Duodenal mucosa (tissue), 2 donors: ENCODE measurements at regions not wholly inside any gene's neighbourhood (a gene's known extent, or its start where the extent isn't known, plus 50 kb on each side); places are given as distances from the start of the nearest gene placed in this dataset.

Source experiments
- H3K27ac ChIP-seq: one replicate; pipeline ENCODE4 v1.7.0; 2013; ENCODE audit warnings: low read depth, low read length
- H3K27me3 ChIP-seq, 2 donors: one replicate each; pipeline ENCODE4 v1.7.0; 2013; ENCODE audit warnings: low read length in 2 of 2, control low read depth in 1 of 2; ENCODE audit not compliant: insufficient read depth in 2 of 2, control insufficient read depth in 1 of 2
- H3K36me3 ChIP-seq, 2 donors: one replicate each; pipeline ENCODE4 v1.7.0; 2013; ENCODE audit warnings: low read length in 2 of 2, control low read depth in 1 of 2; ENCODE audit not compliant: insufficient read depth in 2 of 2, control insufficient read depth in 1 of 2
- H3K4me1 ChIP-seq, 2 donors: one replicate each; pipeline ENCODE4 v1.7.0; 2013; ENCODE audit warnings: low read length in 2 of 2, control low read depth in 1 of 2; ENCODE audit not compliant: insufficient read depth in 2 of 2, control insufficient read depth in 1 of 2
- H3K4me3 ChIP-seq, 2 donors: one replicate each; pipeline ENCODE4 v1.7.0; 2013; ENCODE audit warnings: low read length in 2 of 2, low read depth in 1 of 2
- H3K9ac ChIP-seq, 2 donors: one replicate each; pipeline ENCODE4 v1.7.0; 2013; ENCODE audit warnings: low read length in 2 of 2, low read depth in 1 of 2
- H3K9me3 ChIP-seq, 2 donors: one replicate each; pipeline ENCODE4 v1.7.0; 2013; ENCODE audit warnings: low read length in 2 of 2, control low read depth in 1 of 2; ENCODE audit not compliant: control insufficient read depth in 1 of 2

DNA sequence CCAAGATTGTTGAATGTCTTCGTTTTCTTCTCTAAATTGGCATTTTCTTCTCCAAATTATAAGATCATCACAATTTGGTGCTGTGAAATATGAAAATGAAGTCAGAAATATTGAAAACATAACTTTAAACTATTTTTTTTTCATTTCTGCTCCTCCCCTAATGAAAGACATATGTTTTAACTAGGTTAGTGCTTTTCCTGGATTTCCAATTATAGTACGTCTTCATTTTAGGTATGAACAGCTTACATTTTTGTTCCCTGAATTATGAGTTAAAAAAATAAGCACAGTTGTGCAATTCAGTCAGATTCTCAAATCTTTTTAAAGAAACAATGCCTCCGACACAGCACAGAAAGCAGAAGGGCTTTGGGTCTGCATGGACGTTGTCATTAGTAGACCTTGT, 83.5 kb upstream of the CFAP20DC start:
- Histone ChIP-seq H3K36me3 (no peaks in the 10 kb centered on the region), H3K4me3 (no peak overlapping the region), H3K27ac (no peak overlapping the region), H3K4me1 (no peaks in the 10 kb centered on the region), H3K27me3 (no peaks in the 10 kb centered on the region), H3K9ac (no peak overlapping the region), H3K9me3 (no peaks in the 10 kb centered on the region)

DNA sequence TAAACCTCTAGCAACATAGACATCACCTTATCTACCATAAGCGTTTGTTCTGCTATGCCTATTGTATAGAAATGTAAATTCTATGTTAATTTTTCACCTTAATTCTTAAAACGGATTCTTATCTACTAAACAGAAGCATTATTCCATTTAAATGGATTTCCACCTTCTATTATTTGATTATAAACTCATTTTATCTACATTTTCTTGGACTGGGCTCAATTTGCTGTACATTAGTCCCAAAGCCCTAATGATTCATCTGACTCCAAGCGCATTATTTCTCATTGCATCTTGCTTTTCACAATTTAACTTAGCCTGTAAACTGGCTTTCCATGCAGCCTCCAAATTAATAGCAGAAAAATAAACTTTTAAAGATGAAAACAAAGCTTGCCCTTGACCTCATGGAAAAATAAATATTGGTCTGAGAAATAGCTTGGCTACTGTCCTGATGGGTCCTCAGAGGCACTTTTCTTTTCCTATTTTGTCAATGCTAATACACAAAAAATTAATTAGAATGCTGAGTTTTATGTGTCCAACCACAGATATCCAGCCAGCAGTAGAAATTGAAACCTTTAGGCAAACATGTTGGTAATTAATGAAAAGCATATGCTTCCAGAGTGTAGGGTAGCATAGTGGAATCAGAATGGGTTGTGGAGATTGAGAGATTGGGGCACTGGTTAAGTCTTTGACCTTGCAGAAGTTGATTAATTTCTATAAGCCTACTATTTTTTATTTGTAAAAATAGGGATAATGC, 81.4 kb upstream of the CFAP20DC start:
- no peak overlapping the region for H3K27ac ChIP-seq
- no peaks in the 10 kb centered on the region for H3K4me1 ChIP-seq
- H3K9ac ChIP-seq: no peak overlapping the region
- no peaks in the 10 kb centered on the region for H3K27me3 ChIP-seq
- no peak overlapping the region for H3K4me3 ChIP-seq
- no peaks in the 10 kb centered on the region for H3K36me3 ChIP-seq
- H3K9me3 ChIP-seq: no peaks in the 10 kb centered on the region

DNA sequence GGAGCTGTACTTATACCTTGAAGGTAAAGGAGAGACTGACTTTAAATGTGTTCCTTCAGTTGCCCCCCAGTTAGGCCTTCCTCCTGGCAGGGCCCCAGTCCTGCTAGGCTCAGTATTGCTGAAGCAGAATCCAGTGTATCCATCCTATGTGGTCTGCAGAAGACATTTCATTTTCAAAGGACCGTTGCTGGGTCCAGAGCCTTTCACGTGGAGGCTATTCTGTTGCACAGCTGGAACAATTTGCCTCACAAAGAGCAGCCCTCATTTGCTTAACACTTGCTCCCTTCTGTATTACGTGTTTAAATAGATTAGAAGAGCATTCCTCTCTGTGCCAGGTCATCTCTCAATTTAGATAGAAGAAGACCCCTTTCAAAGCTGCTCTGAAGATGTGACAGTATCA, 78.9 kb upstream of the CFAP20DC start:
- Histone ChIP-seq H3K36me3 (no peaks in the 10 kb centered on the region), H3K27me3 (no peaks in the 10 kb centered on the region), H3K4me1 (no peaks in the 10 kb centered on the region), H3K9me3 (no peaks in the 10 kb centered on the region), H3K9ac (no peak overlapping the region), H3K27ac (no peak overlapping the region), H3K4me3 (no peak overlapping the region)

DNA sequence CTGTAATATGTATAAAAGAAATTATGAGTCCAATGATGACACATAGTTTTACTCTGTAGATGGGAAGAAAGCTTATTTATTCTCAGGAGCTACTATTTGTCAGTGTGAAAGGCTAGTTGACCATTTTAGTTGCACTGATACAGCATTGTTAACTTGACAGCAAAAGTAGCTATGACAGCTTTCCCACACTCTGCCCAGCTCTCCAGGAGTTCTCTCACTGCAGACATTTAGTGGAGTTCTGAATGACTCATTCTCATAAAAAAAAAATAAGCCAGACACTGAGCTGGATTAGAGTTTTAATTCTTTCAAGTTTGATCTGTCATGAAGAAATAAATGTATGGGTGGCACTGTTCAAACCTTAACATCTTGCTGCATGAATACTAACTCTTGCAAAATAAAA, 77.2 kb upstream of the CFAP20DC start:
- Histone ChIP-seq H3K9ac (no peak overlapping the region), H3K36me3 (no peaks in the 10 kb centered on the region), H3K4me3 (no peak overlapping the region), H3K4me1 (no peaks in the 10 kb centered on the region), H3K27me3 (no peaks in the 10 kb centered on the region), H3K9me3 (no peaks in the 10 kb centered on the region), H3K27ac (no peak overlapping the region)

DNA sequence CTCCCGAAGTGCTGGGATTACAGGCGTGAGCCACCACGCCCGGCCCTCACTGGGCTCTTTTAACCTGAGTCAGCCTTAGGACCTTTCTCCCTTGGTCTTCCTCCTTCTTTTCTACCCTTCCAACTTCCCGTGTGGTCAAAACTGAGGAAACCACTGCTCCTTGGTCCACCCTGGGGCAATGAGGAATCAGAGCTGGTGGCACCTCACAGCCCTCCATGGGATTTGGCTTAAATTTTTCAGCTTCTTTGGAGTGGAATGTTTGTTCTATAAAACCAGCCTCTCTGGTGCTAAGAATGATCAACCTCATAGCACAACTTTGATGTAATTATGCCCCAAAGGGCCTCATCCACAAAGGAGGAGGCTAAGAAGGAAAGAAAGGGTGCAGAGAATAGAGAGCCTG, 76.6 kb upstream of the CFAP20DC start:
- Histone ChIP-seq H3K36me3 (no peaks in the 10 kb centered on the region), H3K27me3 (no peaks in the 10 kb centered on the region), H3K4me1 (no peaks in the 10 kb centered on the region), H3K27ac (no peak overlapping the region), H3K9me3 (no peaks in the 10 kb centered on the region), H3K4me3 (no peak overlapping the region), H3K9ac (no peak overlapping the region)

DNA sequence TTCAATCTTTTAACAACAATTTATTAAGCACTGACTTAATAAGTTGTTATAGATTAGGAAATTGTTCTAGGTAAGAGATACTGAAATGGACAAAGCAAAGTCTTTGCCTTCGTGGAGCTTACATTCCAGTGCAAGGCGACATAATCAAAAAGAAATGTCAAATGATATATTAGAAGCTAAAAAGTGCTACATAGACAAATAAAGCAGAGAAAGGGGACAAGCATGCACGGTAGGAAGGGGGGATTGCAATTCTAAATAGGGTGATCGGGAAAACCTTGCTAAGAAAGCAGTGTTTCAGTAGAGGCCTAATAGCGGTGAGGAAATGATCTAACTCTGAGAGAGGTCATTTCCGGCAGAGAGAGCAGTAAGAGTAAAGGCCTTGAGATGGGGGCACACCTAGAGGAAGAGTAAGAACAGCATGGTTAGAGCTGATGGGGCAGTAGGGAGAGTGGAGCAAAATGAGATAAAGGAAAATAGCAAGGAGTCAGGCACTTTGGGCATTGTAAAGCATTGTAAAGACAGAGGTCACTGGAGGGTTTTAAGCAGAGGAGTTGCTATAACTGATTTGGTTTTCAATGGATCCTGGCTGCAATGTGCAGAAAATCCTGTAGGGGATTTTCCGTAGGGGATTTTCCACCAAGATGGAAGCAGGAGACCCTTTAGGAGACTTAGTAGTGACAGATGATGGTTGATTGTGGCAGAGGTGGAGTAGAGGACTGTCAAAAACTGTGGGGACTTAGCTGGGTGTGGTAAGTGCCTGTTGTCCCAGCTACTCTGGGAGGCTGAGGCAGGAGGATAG, 71.7 kb upstream of the CFAP20DC start:
- Histone ChIP-seq H3K4me1 (no peaks in the 10 kb centered on the region), H3K4me3 (no peak overlapping the region), H3K27me3 (no peaks in the 10 kb centered on the region), H3K27ac (no peak overlapping the region), H3K9me3 (no peaks in the 10 kb centered on the region), H3K36me3 (no peaks in the 10 kb centered on the region), H3K9ac (no peak overlapping the region)

DNA sequence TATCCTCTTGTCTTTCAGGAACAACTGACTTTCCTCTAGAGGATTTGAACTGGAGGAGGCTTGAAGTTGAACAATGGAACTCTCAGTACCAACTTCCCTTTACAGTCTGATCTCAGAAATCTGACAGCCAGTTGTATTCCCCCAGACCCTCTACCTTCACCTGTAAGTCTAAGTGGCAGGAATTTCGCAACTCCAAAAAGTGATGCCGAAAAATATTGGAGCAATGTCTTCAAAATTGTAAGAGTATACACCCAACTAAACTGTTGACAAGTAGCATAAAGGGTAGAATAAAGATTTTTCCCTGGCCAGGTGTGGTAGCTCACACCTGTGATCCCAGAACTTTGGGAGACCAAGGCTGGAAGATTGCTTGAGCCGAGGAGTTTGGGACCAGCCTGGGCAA, 69.1 kb upstream of the CFAP20DC start:
- Histone ChIP-seq H3K9ac (no peak overlapping the region), H3K9me3 (no peaks in the 10 kb centered on the region), H3K27ac (no peak overlapping the region), H3K4me1 (no peaks in the 10 kb centered on the region), H3K36me3 (no peaks in the 10 kb centered on the region), H3K4me3 (no peak overlapping the region), H3K27me3 (no peaks in the 10 kb centered on the region)

DNA sequence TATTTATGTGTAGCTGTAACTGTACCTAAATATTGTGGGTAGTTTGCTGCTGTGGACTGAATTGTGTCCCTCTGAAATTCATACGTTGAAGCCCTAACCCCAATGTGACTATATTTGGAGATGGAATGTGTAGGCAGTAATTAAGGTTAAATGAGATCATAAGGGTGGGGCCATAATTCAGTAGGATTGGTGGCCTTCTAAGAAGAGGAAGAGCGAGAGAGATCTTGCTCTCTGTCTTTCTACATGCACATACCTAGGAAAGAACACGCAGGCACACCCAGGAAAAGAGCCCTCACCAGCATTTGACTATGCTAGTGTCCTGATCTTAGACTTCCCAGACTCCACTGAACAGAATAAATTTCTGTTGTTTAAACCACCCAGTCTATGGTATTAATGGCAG, 67.6 kb upstream of the CFAP20DC start:
- no peak overlapping the region for H3K27ac ChIP-seq
- no peaks in the 10 kb centered on the region for H3K9me3 ChIP-seq
- H3K27me3 ChIP-seq: no peaks in the 10 kb centered on the region
- H3K4me1 ChIP-seq: no peaks in the 10 kb centered on the region
- no peaks in the 10 kb centered on the region for H3K36me3 ChIP-seq
- no peak overlapping the region for H3K4me3 ChIP-seq
- H3K9ac ChIP-seq: no peak overlapping the region

DNA sequence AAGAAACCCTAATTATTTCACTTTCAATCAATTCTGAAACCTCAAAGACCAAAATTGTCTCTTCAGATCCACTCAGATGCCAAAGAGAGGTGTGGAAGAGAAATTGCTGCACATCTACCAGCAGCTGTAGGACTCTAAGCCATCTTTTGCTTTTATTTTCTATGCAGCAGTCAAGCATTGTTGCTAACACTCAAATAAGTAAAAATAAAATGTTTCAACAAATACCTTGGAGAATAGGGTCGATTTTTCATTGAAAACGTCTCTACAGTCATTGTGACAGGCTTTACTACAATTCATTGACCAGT, 66.4 kb upstream of the CFAP20DC start:
- H3K36me3 ChIP-seq: no peaks in the 10 kb centered on the region
- H3K4me3 ChIP-seq: no peak overlapping the region
- no peaks in the 10 kb centered on the region for H3K9me3 ChIP-seq
- H3K27me3 ChIP-seq: no peaks in the 10 kb centered on the region
- no peaks in the 10 kb centered on the region for H3K4me1 ChIP-seq
- no peak overlapping the region for H3K9ac ChIP-seq
- H3K27ac ChIP-seq: no peak overlapping the region

DNA sequence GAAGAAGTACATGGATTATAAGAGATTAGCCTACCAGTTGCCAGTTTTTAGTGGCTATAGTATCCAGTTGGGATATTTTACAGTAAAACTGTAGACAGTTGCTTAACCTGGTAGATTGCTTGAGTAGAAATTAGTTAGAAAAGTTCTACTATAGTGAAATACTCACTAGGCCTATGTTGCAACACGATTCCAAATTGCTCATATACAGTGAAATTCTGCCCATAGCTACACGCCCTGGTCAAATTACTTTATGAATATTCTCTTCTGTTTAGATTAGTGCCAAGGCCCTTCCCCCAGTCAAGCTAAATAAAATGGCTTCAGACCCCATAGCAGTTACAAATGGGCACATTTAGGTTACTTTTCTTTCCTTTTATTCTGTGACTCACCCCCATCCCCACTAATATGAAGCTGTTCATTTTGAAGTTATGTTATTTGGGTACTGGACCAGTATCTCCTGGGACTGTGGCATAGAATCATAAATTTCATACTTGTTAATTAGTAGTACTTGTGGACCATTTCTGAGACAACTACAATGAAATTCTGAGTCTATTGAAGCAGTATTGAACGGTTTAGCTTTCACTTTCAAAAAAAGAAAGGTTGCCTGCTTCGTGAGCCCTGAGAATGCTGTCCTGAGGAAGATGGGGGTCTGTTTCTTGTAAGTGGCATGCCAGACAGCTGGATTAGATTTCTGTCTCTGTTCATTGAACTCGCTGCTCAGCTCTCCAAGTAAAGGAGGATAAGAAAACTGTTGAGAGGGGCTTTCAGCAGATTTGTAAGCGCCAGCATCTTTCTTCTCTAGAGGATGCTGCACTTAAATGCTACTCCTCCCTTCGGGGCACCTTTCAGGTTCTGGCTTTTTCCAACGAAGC, 65.8 kb upstream of the CFAP20DC start:
- H3K27ac ChIP-seq: no peak overlapping the region
- no peaks in the 10 kb centered on the region for H3K27me3 ChIP-seq
- no peak overlapping the region for H3K9ac ChIP-seq
- no peaks in the 10 kb centered on the region for H3K9me3 ChIP-seq
- no peaks in the 10 kb centered on the region for H3K36me3 ChIP-seq
- no peak overlapping the region for H3K4me3 ChIP-seq
- H3K4me1 ChIP-seq: no peaks in the 10 kb centered on the region
